ENCODE measurements at regions not wholly inside any gene's neighbourhood (a gene's known extent, or its start where the extent isn't known, plus 50 kb on each side); places are given as distances from the start of the nearest gene placed in this dataset.
"Not testable (repeated sequence)": the region's sequence is repeated elsewhere in the genome, so short reads cannot be mapped to it uniquely, and the experiment has no call there.

DNA sequence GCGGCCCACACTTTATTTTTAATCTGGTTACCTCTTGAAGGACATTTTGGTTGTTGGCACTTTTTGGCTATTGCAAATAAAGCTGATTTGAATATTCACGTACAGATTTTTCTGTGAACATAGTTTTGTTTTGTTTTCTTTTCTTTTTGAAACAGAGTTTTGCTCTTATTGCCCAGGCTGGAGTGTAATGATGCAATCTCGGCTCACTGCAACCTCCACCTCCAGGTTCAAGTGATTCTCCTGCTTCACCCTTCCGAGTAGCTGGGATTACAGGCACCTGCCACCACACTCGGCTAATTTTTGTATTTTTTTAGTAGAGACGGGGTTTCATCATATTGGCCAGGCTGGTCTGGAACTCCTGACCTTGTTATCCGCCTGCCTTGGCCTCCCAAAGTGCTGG lies 99.7 kb downstream of the NDFIP1 start:
- TF ChIP-seq, protein P1, sequence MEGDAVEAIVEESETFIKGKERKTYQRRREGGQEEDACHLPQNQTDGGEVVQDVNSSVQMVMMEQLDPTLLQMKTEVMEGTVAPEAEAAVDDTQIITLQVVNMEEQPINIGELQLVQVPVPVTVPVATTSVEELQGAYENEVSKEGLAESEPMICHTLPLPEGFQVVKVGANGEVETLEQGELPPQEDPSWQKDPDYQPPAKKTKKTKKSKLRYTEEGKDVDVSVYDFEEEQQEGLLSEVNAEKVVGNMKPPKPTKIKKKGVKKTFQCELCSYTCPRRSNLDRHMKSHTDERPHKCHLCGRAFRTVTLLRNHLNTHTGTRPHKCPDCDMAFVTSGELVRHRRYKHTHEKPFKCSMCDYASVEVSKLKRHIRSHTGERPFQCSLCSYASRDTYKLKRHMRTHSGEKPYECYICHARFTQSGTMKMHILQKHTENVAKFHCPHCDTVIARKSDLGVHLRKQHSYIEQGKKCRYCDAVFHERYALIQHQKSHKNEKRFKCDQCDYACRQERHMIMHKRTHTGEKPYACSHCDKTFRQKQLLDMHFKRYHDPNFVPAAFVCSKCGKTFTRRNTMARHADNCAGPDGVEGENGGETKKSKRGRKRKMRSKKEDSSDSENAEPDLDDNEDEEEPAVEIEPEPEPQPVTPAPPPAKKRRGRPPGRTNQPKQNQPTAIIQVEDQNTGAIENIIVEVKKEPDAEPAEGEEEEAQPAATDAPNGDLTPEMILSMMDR (IDR thresholded peaks at IDR 0.05), result not testable (repeated sequence)
- not testable (repeated sequence) for TF ChIP-seq POLR2A, POLR2AphosphoS5 (IDR thresholded peaks at IDR 0.05)

All from upper lobe of left lung (tissue), 4 donors.